ENCODE measurements at regions not wholly inside any gene's neighbourhood (a gene's known extent, or its start where the extent isn't known, plus 50 kb on each side); places are given as distances from the start of the nearest gene placed in this dataset.
A peak's percentile ranks its signal among the peaks of the same experiment; 100 is the strongest.

- peak in 1 of 3 donors; percentile 30 for DNase-seq (ENCODE audit: low read depth in 2 of 3, low spot score in 2 of 3)
Observed at GRCh38 chr4:38230121-38230801, 270.1 kb downstream of the PTTG2 start.

DNA sequence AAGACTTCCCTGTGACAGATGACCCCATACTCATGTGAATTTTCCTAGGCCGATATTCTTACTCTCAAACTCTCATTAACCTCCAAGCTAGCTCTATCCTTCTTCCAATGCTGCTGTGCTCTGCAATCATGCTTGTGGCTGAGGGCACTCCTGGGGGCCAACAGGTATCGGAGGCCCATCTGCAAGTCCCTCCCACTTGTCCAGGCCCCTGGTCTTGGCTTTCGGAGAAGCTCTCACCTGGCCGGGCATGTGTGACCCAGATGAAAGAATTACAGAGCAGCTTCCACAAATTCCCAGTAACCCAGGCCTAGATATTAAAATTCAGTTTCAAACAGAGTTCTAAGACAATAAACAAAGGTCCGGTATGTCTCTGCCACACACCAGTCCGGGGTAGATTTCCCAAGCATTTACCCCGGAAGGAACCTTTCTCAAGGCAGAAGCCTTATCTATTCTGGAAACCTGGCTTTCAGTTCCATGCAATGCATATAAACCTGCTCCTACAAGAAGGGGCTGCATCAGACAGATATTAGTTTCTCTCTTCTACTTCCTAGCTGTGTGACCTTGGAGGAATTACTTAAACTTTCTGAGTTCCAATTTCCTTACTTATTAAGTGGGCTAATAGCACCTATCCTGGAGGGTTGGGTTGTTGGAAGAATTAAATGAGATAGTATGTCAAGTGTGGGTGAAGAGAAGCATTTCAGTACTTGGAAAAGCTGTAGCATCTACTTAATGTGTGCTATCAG is 270.8 kb downstream of the PTTG2 start:
- no peak for DNase-seq (ENCODE audit: low read depth in 2 of 3, low spot score in 2 of 3)

- DNase-seq (ENCODE audit: low read depth in 2 of 3, low spot score in 2 of 3), result no peak
Observed at GRCh38 chr4:38231626-38232025, 271.4 kb downstream of the PTTG2 start.

- DNase-seq (ENCODE audit: low read depth in 2 of 3, low spot score in 2 of 3), result no peak
Observed at GRCh38 chr4:38232741-38233140, 272.5 kb downstream of the PTTG2 start.

GRCh38 chr4:38233727-38234480 is 273.7 kb downstream of the PTTG2 start:
- DNase-seq (ENCODE audit: low read depth in 2 of 3, low spot score in 2 of 3), result no peak

- no peak for DNase-seq (ENCODE audit: low read depth in 2 of 3, low spot score in 2 of 3)
Observed at GRCh38 chr4:38235354-38235753, 275.2 kb downstream of the PTTG2 start.

DNA sequence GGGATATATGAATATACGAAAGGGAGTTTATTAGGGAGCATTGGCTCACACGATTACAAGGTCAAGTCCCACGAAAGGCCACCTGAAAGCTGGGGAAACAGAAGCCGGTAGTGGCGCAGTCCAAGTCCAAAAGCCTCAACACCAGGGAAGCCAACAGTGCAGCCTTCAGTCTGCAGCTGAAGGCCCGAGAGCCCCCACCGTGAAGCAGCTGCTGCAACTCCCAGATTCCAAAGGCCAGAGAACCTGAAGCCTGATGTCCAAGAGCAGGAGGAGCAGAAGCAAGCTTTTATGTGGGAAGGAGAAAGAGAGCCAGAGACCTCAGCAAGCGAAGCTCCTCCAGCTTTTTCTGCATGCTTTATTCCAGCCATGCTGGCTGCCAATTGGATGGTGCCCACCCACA is 275.8 kb downstream of the PTTG2 start:
- DNase-seq (ENCODE audit: low read depth in 2 of 3, low spot score in 2 of 3), result no peak

- no peak for DNase-seq (ENCODE audit: low read depth in 2 of 3, low spot score in 2 of 3)
Observed at GRCh38 chr4:38236503-38236902, 276.3 kb downstream of the PTTG2 start.

DNA sequence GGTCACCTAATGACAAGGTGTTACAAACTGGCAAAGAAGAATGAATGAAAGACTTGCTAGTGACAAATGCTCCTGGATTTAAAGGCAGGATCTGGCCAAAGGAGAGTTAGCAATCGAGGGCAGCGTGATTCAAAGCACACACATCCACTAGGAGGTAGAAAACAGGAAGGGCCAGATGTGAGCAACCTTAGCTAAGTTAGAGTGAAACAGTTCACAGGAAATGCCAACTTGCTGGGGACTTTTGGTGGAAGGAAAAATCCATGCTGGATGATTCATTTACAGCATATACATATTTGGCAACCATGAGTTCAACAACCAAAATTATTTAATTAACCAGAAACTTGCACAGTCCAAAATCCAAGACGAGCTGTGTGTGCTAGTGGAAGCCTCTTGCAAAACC is 276.9 kb downstream of the PTTG2 start:
- DNase-seq (ENCODE audit: low read depth in 2 of 3, low spot score in 2 of 3), result no peak

- no peak for DNase-seq (ENCODE audit: low read depth in 2 of 3, low spot score in 2 of 3)
Observed at GRCh38 chr4:38241541-38241940, 281.3 kb downstream of the PTTG2 start.

GRCh38 chr4:38242101-38242500 is 281.9 kb downstream of the PTTG2 start:
- DNase-seq (ENCODE audit: low read depth in 2 of 3, low spot score in 2 of 3), result no peak

DNA sequence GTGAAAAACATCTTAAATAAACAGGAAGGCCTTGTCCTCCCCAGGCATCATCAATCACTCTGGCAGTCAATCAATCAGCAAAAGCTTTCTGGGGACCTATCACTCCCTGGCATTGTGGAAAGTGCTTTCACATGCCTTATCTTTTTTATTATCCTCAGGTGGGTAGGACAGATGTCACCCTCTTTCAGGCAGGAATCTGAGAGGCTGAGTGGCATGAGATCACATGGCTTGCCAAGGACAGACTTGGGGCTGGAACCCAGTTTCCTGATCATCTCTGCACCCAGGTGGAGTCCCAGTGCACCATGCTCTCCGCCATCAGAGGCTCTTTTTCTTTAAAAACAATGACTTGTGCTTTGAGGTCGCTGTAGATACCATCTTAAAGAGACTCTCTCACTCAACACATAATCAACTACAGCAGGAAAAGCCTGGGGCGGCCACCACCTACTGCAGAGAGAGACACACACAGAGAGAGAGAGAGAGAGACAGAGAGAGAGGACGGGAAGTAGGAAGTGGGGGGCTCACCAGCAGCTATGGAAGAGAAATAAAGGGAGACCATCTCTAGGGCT is 282.7 kb downstream of the PTTG2 start:
- DNase-seq (ENCODE audit: low read depth in 2 of 3, low spot score in 2 of 3), result peak in 1 of 3 donors; percentile 21

DNA sequence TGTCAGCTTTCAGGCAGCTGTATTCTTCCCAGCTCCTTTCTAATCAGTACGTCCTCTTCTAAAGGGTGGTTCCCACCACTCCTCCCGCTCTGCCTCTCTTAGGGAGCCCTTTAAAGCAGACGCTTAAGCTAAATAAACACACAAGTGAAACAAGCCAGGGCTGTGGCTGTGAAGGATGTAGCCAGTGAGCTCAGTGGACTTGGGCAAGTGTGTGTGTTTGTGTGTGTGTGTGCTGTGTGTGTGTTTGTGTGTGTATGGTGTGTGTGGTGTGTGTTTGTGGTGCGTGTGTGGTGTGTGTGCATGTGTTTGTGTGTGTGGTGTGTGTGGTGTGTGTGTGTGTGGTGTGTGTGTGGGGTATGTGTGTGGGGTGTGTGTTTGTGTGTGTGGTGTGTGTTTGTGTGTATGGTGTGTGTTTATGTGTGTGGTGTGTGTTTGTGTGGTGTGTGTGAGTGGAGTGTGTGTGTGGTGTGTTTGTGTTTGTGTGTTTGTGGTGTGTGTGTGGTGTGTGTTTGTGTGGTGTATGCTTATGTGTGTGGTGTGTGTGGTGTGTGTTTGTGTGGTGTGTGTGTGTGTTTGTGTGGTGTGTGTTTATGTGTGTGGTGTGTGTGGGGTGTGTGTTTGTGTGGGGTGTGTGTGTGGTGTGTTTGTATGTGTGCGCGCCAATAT is 283.3 kb downstream of the PTTG2 start:
- no peak for DNase-seq (ENCODE audit: low read depth in 2 of 3, low spot score in 2 of 3)

DNA sequence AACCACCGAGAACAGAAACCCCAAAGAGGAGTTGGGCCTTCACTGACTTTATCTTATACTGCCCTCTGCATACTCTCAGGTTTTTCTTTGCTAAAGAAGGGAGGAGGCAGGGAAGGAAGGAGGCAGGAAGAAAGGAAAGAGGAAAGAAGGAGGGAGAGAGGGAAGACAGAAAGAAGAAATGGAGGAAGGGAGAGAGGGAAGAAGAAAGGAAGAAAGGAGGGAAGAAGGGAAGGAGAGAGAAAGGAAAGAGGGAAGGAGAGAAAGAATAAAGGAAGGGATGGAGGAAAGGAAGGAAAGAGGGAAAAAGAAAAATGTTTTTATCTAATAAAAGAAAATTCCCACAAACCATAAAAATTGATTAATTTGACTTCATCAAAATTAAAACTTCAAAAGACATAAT is 294.6 kb downstream of the PTTG2 start:
- no peak for DNase-seq (ENCODE audit: low read depth in 2 of 3, low spot score in 2 of 3)

- DNase-seq (ENCODE audit: low read depth in 2 of 3, low spot score in 2 of 3), result no peak
Observed at GRCh38 chr4:38255572-38255971, 295.4 kb downstream of the PTTG2 start.

DNA sequence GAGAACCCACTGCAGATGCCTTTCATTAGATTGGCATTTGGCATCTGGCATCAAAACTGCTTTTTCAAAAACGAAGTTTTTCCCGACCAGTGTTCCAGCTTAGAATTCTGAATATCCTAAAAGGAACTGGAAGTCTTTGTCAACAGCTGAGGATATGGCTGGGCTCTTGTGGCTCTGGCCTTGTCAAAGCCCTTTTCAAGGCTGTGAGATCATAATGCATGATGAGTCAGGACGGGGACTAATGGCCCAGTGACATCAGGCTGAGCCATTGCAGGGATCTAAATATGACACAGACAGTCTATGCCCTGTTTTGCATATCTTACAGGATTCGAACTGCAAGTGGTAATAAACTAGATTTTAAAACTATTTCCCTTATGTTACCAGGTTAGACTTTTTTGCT is 306.4 kb downstream of the PTTG2 start:
- no peak for DNase-seq (ENCODE audit: low read depth in 2 of 3, low spot score in 2 of 3)

- no peak for DNase-seq (ENCODE audit: low read depth in 2 of 3, low spot score in 2 of 3)
Observed at GRCh38 chr4:38268108-38268820, 308.1 kb downstream of the PTTG2 start.

DNA sequence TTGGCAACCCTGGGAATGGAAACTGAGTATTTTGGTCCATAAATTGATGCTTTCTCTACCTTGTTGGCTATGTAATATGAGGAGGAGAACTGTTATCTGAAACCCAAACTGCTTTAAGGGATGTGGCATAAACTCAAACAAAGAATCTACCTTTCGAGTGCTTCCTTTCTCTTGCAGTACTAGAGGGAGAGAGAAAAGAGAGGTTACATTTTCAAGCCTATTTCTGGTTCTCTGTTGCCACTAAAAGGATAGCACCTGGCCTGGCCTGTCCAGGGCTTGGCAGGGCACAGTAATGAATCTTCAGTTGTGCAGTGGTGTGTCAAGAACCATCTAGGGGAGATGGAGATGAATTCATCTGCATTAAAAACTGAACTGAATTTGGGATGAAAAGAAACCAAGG is 308.6 kb downstream of the PTTG2 start:
- no peak for DNase-seq (ENCODE audit: low read depth in 2 of 3, low spot score in 2 of 3)

GRCh38 chr4:38273407-38273806 is 313.2 kb downstream of the PTTG2 start:
- no peak for DNase-seq (ENCODE audit: low read depth in 2 of 3, low spot score in 2 of 3)
